CD4-positive, alpha-beta T cell (primary cell): ENCODE measurements at regions not wholly inside any gene's neighbourhood (a gene's known extent, or its start where the extent isn't known, plus 50 kb on each side); places are given as distances from the start of the nearest gene placed in this dataset.

Source experiments
- ATAC-seq: fragments of 200-7000 bp; cut with Tn5 transposase; one replicate; pipeline ENCODE4 v1.10.0; 2022; ENCODE audit warnings: mild to moderate bottlenecking; ENCODE audit not compliant: poor library complexity
- CTCF ChIA-PET: fragments of 350-600 bp; sonication (Branson Sonifier 250); formaldehyde crosslinking; loops from one replicate; lab custom pipeline; 2021; ENCODE audit warnings: antibody characterized with exemption, inconsistent platforms; lab: Charles Lee
- POLR2A ChIA-PET: fragments of 350-600 bp; sonication (Branson Sonifier 250); formaldehyde crosslinking; loops from one replicate; lab custom pipeline; 2021; ENCODE audit warnings: antibody characterized with exemption, inconsistent platforms; lab: Charles Lee
- DNase-seq, 14 experiments: peaks; one replicate each; pipeline ENCODE4 v3.0.0-alpha.2; 2013 to 2020; ENCODE audit warnings: mixed read lengths in 2 of 14
- H3K27ac ChIP-seq, 2 donors: one replicate each; pipeline versions ENCODE4 v1.5.1 to v1.7.0; 2013; ENCODE audit warnings: low read length in 2 of 2, low read depth in 1 of 2, mild to moderate bottlenecking in 1 of 2
- H3K27me3 ChIP-seq, 2 experiments: 1 replicate in 1 of 2; 2 replicates in 1 of 2; pipeline versions ENCODE4 v1.6.1 to v1.7.0; 2013; ENCODE audit warnings: low read length in 2 of 2, control low read depth in 1 of 2, mild to moderate bottlenecking in 1 of 2, moderate library complexity in 1 of 2; ENCODE audit not compliant: insufficient read depth in 2 of 2, control insufficient read depth in 1 of 2
- H3K36me3 ChIP-seq: one replicate; pipeline ENCODE4 v1.6.1; 2013; ENCODE audit warnings: low read length, control low read depth; ENCODE audit not compliant: insufficient read depth
- H3K4me1 ChIP-seq: one replicate; pipeline ENCODE4 v1.6.1; 2013; ENCODE audit warnings: low read length, control low read depth; ENCODE audit not compliant: insufficient read depth
- H3K4me3 ChIP-seq: one replicate; pipeline ENCODE4 v1.5.1; 2013; ENCODE audit warnings: mild to moderate bottlenecking, low read length, moderate library complexity
- H3K9me3 ChIP-seq, 2 experiments: 1 replicate in 1 of 2; 2 replicates in 1 of 2; pipeline versions ENCODE4 v1.6.1 to v1.7.0; 2013; ENCODE audit warnings: low read length in 2 of 2, mild to moderate bottlenecking in 2 of 2, control low read depth in 1 of 2, moderate library complexity in 1 of 2; ENCODE audit not compliant: control insufficient read depth in 1 of 2, insufficient read depth in 1 of 2
- H3K27ac Mint-ChIP-seq: one replicate; pipeline ENCODE4 v1.8.0; 2020; ENCODE audit warnings: mixed read lengths
- H3K27me3 Mint-ChIP-seq: one replicate; pipeline ENCODE4 v1.8.0; 2021; ENCODE audit warnings: mixed read lengths
- H3K36me3 Mint-ChIP-seq: one replicate; pipeline ENCODE4 v1.8.0; 2021; ENCODE audit warnings: low read depth, mixed read lengths
- H3K4me1 Mint-ChIP-seq: one replicate; pipeline ENCODE4 v1.8.0; 2021; ENCODE audit warnings: low read depth, mixed read lengths
- H3K4me3 Mint-ChIP-seq: one replicate; pipeline ENCODE4 v1.8.0; 2020; ENCODE audit warnings: mild to moderate bottlenecking, mixed read lengths
- H3K9me3 Mint-ChIP-seq: one replicate; pipeline ENCODE4 v1.8.0; 2020; ENCODE audit warnings: mixed read lengths
- CTCF ChIP-seq: fragments of 200-600 bp; IDR thresholded peaks from one replicate; pipeline ENCODE4 v1.8.0; 2022; ENCODE audit warnings: antibody characterized with exemption, mild to moderate bottlenecking
- intact Hi-C, 2 experiments: fragments of 100-400 bp; cut with DNase I in 1 of 2; cut with micrococcal nuclease in 1 of 2; formaldehyde crosslinking; loops; one replicate each; pipeline versions ENCODE4 v1.15.1 to v1.9.0; 2023 to 2025; cut with DNase I, micrococcal nuclease

GRCh38 chr5:34580983-34581382 lies 75.1 kb upstream of the RAI14 start:
- H3K4me1 ChIP-seq, result no peaks in the 10 kb centered on the region
- H3K9me3 ChIP-seq, result no peaks in the 10 kb centered on the region
- intact Hi-C loops, result no loop called here
- H3K27ac Mint-ChIP-seq, result no peak overlapping the region
- peaks cover 0 to 4% of the 10 kb centered on the region in 2 experiments for H3K27me3 ChIP-seq
- H3K27ac ChIP-seq, result no peak overlapping the region
- H3K4me1 Mint-ChIP-seq, result no peaks in the 10 kb centered on the region
- H3K36me3 ChIP-seq, result no peaks in the 10 kb centered on the region
- no peak overlapping the region for H3K4me3 ChIP-seq
- ATAC-seq (no peak), DNase-seq (no peak)
- CTCF ChIA-PET, result no interaction called here
- H3K9me3 Mint-ChIP-seq, result no peaks in the 10 kb centered on the region
- no peak for TF ChIP-seq CTCF
- POLR2A ChIA-PET, result no interaction called here
- no peak overlapping the region for H3K4me3 Mint-ChIP-seq
- H3K27me3 Mint-ChIP-seq, result peaks cover 25% of the 10 kb centered on the region
- H3K36me3 Mint-ChIP-seq, result no peaks in the 10 kb centered on the region

GRCh38 chr5:34582371-34582770 lies 73.8 kb upstream of the RAI14 start:
- no peak overlapping the region for H3K27ac Mint-ChIP-seq
- CTCF ChIA-PET, result no interaction called here
- ATAC-seq, result no peak

GRCh38 chr5:34583167-34583566 lies 73.0 kb upstream of the RAI14 start:
- no peak overlapping the region for H3K4me3 Mint-ChIP-seq
- no peak for TF ChIP-seq CTCF
- no peak overlapping the region for H3K27ac Mint-ChIP-seq
- peaks cover 35% of the 10 kb centered on the region for H3K27me3 Mint-ChIP-seq
- H3K4me1 Mint-ChIP-seq, result no peaks in the 10 kb centered on the region
- no peaks in the 10 kb centered on the region for H3K36me3 ChIP-seq
- H3K9me3 ChIP-seq, result no peaks in the 10 kb centered on the region
- ATAC-seq, result no peak
- POLR2A ChIA-PET, result no interaction called here
- intact Hi-C loops, result no loop called here
- CTCF ChIA-PET, result no interaction called here
- no peak for DNase-seq
- H3K4me3 ChIP-seq, result no peak overlapping the region
- H3K4me1 ChIP-seq, result no peaks in the 10 kb centered on the region
- no peaks in the 10 kb centered on the region for H3K9me3 Mint-ChIP-seq
- peaks cover 0 to 4% of the 10 kb centered on the region in 2 experiments for H3K27me3 ChIP-seq
- H3K36me3 Mint-ChIP-seq, result no peaks in the 10 kb centered on the region
- H3K27ac ChIP-seq, result no peak overlapping the region

More at GRCh38 chr5:34582371-34582770, 73.8 kb upstream of the RAI14 start:
- no peaks in the 10 kb centered on the region for H3K36me3 Mint-ChIP-seq
- intact Hi-C loops, result no loop called here
- no peak for DNase-seq
- POLR2A ChIA-PET, result no interaction called here
- no peaks in the 10 kb centered on the region for H3K4me1 Mint-ChIP-seq
- Histone ChIP-seq H3K36me3 (no peaks in the 10 kb centered on the region), H3K27me3 (peaks cover 0 to 4% of the 10 kb centered on the region in 2 experiments), H3K27ac (no peak overlapping the region), H3K4me1 (no peaks in the 10 kb centered on the region), H3K4me3 (no peak overlapping the region), H3K9me3 (no peaks in the 10 kb centered on the region)
- TF ChIP-seq CTCF, result no peak
- peaks cover 30% of the 10 kb centered on the region for H3K27me3 Mint-ChIP-seq
- H3K9me3 Mint-ChIP-seq, result no peaks in the 10 kb centered on the region
- no peak overlapping the region for H3K4me3 Mint-ChIP-seq
